ENCODE measurements at regions not wholly inside any gene's neighbourhood (a gene's known extent, or its start where the extent isn't known, plus 50 kb on each side); places are given as distances from the start of the nearest gene placed in this dataset.

- no peak overlapping the region for H3K4me3 ChIP-seq (ENCODE audit: low read depth, low read length)
- TF ChIP-seq CTCF (IDR thresholded peaks at IDR 0.05; ENCODE audit: borderline replicate concordance, insufficient read depth, low read depth, low read length), result no peak
Observed at GRCh38 chr11:95338430-95338991, 107.5 kb upstream of the SESN3 start.

- no peak for TF ChIP-seq CTCF (IDR thresholded peaks at IDR 0.05; ENCODE audit: borderline replicate concordance, insufficient read depth, low read depth, low read length)
- no peak overlapping the region for H3K4me3 ChIP-seq (ENCODE audit: low read depth, low read length)
Observed at GRCh38 chr11:95337972-95338429, 107.0 kb upstream of the SESN3 start.

DNA sequence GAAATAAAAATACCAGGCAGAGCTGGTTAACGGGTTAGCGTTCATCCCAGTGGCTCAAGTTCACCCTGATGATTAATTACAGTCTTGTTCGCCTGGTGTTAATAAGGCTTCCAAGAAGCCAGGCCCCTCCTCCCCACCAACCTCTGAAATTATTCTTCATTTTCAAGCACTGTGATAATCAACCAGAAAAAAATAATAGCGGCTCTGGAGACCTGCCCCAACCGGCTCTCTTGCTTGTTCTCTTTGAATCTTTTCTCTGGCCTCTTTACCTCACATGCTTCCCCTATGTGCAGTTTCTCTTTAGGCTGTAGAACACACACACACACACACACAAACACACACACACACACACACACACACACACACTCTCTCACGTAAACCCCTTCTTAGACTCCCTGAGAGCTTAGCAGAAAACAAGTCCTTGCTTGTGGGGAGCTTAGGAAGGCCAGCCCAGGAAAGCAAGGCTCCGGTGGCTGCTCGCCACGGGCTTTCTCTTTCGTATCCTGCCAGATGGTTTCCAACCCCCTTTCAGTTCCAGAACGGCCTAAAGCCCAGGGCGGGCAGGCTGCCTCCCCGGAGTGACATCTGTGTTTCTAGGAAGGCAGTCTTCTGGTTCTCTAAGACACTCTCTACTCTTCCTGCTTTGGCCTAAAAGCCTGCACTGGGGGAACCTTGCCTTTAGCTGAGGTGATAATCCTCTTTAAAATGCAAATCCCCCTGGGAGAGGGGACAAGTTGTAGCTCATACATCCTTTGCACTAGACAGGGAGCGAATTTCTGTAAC lies 106.4 kb upstream of the SESN3 start:
- no peak overlapping the region for H3K4me3 ChIP-seq (ENCODE audit: low read depth, low read length)
- no peak for TF ChIP-seq CTCF (IDR thresholded peaks at IDR 0.05; ENCODE audit: borderline replicate concordance, insufficient read depth, low read depth, low read length)

GRCh38 chr11:95335989-95336388 lies 105.0 kb upstream of the SESN3 start:
- H3K4me3 ChIP-seq (ENCODE audit: low read depth, low read length), result no peak overlapping the region
- no peak for TF ChIP-seq CTCF (IDR thresholded peaks at IDR 0.05; ENCODE audit: borderline replicate concordance, insufficient read depth, low read depth, low read length)

GRCh38 chr11:95331161-95331560 lies 100.2 kb upstream of the SESN3 start:
- TF ChIP-seq CTCF (IDR thresholded peaks at IDR 0.05; ENCODE audit: borderline replicate concordance, insufficient read depth, low read depth, low read length), result no peak
- no peak overlapping the region for H3K4me3 ChIP-seq (ENCODE audit: low read depth, low read length)

GRCh38 chr11:95330302-95330701 lies 99.3 kb upstream of the SESN3 start:
- TF ChIP-seq CTCF (IDR thresholded peaks at IDR 0.05; ENCODE audit: borderline replicate concordance, insufficient read depth, low read depth, low read length), result no peak
- no peak overlapping the region for H3K4me3 ChIP-seq (ENCODE audit: low read depth, low read length)

Measured in GM12875 (cell line).